ENCODE measurements at regions not wholly inside any gene's neighbourhood (a gene's known extent, or its start where the extent isn't known, plus 50 kb on each side); places are given as distances from the start of the nearest gene placed in this dataset.
A peak's percentile ranks its signal among the peaks of the same experiment; 100 is the strongest.

DNA sequence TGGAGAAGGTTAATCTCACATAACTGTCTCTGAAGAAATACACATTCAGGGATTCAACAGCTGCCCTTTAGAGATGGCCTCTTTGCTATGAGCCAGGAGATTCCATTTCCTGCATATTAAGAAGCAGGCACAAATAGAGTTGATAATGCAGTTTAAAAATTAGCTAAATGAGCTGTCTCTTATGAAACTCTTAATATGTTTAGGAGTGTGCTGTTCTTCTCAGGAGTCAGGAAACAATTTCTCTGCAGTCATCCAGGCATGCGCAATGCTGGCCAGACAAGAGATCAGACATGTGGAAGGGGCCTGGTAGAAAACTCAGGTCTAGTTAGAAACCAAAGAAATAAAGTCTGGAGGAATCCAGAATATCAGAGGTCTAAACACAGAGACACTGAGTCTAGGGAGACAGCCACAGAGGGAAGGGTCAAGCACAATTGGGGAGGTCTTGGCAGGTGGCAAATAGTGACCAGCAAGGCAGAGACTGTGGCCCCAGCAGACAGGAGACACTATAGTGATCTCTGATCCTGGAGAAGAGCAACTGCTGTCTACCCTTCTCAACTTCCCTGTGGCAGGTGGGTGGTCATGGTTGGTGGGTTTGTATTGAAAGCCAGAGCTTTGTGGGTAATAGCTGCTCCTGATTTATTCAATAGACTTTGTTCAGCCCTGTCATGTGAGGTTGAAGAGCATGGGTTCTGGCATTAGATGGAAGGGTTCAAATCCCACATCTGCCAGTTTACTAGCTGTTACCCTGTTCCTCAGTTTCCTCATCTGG, 185.8 kb upstream of the RMST start:
- no peak for DNase-seq

DNA sequence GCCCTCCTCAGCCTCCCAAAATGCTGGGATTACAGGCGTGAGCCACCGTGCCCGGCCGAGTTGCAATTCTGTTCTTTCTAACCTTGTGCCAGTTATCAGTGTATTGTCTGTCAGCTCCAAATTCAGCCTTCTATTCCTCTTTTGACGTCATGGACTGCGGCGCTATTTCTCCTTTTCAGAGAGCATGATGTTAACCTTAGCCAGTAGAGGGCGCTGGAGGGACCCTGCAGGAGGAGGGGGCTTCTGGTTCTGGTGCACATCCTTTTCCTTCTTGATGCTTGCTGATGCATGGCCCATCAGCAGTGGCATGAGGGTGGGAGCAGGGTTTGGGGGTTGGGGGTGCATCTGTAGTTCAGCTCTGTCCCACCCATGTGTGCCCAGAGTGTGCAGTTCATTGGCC, 179.3 kb upstream of the RMST start:
- DNase-seq: no peak

DNA sequence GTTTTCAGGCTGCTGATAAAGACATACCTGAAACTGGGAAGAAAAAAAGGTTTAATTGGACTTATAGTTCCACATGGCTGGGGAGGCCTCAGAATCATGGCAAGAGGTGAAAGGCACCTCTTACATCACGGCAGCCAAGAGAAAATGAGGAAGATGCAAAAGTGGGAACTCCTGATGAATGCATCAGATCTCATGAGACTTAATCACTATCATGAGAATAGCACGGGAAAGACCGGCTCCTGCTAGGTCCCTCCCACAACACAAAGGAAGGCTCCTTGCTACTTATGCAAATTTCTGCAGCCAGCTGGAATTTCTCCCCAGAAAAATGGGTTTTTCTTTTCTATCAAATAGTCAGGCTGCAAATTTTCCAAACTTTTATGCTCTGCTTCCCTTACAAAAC, 174.1 kb upstream of the RMST start:
- no peak for DNase-seq

DNA sequence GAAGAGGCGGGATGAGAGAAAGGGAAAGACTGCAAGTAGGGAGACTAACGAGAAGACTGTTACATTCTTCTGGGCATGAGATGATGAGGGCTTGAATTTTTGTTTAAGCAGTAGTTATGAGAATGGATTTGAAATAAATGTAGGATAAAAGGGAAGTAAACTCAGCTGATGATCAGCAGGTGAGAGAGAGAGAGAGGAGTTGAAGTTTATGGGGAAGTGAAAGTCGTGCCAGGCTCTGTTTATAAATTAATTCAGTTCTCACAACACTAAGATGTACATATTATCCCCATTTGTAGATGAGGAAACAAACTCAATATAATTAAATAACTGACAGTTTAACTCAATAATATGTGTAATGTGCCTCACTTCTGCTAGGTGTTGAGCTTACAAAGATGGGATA, 170.0 kb upstream of the RMST start:
- DNase-seq: no peak

DNA sequence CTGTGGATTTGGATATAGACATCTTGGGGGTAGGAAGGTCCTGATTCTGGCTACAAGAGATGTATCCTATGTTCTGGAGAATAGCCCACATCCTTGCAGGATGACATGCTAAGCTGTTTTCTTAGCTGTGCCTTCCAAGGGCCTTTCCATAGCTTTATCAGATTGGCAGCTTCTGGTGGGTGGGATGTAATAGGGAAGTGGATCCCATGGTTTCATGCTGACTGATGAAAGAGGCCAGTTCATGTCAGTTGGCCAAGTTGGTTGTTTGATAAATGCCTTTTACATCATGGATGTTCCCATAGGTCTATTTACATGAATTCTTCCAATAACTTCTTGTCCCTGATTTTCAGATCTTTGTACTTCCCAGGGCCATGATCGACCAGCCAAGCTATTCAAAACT, 169.1 kb upstream of the RMST start:
- DNase-seq: no peak

DNA sequence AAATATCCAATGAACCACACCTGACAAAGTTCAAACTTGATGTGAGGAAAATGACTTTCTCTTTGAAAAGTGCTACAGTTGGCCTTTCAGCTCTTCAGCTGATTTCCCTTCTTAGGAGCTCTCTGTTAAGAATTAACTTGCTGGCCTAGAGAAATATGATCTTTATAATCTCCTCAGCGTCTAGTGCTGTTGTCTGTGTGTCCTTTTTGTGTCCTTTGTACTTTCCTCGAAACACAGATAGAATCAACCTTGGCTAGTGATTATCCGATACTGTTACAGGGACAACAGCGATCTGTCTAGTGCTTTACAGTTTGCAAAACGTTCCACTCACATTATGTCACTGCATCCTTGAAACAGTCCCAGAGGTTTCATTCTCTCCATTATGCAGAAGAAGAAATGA, 162.8 kb upstream of the RMST start:
- DNase-seq: no peak

DNA sequence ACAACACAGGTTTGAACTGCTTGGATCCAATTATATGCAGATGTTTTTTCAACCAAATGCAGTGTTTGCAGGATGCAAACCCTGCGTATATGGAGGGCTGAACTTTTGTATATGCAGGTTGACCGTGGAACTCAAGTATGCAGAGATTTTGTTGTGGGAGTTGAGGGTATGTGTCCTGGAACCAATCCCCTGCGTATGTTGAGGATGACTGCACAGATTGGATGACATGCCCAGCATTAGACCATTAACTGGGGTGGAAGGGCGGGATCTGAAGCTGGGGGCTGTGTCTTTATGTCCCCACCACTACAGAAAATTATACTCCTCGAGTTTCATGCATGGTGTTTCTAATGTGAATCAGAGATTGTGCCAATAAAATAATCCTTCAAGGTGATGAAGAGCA, 162.2 kb upstream of the RMST start:
- no peak for DNase-seq

DNA sequence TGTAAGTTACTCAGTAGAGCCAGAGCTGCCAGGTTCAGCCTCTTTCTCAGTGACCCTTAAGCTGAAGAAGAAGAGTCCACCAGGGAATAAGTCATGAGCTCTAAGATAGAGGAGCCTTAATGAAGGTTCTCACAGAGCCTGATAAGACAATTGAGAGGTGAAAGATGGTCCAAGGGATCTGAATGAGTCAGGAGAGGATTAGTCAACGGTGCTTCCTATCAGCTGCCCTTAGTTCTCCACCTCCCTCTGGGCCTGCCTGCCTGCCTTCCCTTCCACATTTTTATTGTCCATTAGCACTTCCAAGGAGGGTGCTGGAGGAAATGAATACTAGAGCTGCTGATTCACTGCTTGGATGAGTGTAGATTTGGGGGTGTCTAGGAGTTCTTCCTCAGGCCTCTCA, 161.7 kb upstream of the RMST start:
- DNase-seq: no peak

DNA sequence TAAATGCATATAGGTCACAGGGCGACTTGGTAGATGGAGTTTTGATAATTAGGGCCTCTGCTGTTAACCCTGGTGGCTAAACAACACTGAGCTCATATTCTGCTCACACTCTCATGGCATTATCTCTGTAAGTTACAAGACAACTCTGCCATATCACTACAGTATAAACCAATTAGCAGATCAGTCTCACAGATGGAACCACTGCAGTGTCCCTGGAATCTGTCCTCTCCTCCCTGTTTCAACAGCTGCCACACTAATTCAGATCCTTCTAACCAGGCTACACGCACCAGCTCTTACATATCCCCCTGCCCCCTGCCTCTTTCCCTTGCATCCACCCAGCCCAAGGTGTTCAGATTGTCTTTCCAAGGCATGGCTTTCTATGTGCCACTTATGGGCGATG, 161.0 kb upstream of the RMST start:
- no peak for DNase-seq

DNA sequence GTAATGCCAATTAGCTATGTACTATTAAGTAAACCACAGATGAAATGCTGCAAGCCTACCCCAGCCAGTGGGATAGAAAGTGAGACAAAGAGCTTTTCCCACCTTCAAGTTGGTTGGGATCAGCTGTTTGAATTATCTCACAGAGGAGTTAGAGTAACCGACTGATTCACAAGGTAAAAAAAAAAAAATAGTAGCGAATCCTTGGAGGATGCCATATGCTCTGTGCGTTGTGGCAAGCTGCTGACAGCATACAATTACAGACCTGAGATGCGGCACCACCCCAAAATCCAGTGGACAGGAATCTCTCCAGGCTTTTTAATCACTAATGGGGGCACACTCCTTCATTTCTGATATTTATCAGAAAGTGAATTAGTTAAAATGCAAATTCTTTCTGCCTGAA, 157.0 kb upstream of the RMST start:
- no peak for DNase-seq

DNA sequence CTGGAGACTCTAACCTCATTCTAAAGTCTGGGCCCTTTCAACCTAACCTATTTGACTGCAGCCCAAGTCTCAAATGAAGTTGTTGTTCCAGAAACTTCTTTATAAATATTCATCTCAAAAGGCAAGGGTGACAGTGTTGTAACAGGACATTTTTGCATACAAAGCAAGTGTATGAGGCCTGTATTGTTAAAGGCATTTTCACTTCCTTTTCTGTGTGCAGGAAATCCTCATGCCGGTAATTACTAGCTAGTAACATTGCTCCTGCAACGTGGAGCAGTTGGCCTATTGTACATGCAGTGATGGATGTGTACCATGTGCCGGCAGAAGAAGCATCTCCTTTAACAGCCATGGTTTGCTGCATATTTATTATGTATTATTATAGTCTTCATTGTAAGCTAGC, 156.5 kb upstream of the RMST start:
- no peak for DNase-seq

DNA sequence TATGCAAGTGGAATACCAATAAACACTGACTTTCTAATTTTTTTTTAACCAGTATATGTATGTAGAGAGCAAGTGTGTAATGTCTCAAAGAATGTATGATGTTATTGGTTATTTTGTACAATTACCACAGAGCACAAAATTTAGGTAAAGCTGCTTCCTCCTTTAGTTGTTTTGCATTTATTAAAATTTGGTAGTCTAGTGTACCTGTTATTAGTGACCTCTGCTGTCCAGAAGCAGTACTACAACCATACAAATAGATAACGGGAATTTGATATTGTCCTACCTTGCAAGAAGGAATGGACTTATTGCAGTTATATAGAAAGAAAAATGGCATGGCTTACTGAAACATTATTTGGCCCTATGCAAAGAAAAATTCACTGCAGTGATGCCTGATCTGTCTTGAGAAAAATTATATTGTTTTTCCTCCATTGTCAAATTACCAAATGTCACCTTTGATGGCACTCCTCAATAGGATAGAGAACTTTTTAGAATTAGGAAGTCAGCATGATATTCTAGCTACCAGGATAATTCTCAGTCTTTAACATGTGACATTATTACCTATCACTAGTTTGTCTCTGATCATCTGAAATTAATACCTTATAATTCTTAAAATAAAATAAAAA, 153.9 kb upstream of the RMST start:
- peak; percentile 40 for DNase-seq

DNA sequence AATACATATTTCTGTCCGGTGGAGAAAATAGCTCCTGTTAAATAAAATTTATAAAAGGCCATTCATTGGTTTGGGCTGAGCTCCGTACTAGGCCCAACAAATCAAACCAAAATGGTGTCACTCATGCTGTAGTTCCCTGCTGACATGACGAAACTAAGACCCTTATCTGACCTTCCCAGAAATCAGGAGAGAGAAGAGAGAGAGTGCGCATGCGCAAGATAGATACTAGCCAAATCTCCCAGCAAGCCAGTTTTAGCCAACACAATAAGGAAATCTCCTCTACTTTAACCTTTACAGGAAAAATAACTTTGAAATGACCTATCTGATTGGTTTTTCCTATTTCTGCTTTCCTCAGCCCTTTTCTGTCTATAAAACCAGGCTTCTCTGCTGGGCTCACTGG, 152.7 kb upstream of the RMST start:
- DNase-seq: no peak

DNA sequence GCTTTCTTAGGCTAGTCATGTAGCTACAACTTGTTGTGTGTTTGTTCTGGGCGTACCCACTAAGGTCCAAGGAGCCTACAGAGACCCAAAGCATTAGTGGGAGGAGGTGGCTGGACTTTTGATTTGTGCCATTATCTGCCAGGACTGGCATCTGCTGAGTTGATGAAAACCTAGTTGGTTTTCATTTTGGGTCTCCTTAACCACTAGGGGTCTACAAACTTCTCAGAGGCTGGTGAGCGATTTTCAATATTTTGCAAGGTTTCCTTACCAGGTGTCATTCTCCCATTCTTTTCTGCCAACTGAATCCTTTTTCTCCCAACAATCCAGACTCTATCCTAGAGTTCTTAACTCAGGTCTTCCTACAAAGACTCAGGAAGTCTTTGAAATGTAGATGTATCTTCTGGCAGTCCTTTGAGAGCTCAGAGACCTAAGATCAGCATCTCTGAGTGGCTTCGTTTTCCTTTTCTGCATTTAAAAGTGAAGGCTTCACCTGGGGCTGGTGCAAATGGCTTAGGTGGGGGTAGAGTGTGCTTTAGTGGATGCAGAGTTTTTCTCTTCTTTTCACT, 150.0 kb upstream of the RMST start:
- DNase-seq: no peak

DNA sequence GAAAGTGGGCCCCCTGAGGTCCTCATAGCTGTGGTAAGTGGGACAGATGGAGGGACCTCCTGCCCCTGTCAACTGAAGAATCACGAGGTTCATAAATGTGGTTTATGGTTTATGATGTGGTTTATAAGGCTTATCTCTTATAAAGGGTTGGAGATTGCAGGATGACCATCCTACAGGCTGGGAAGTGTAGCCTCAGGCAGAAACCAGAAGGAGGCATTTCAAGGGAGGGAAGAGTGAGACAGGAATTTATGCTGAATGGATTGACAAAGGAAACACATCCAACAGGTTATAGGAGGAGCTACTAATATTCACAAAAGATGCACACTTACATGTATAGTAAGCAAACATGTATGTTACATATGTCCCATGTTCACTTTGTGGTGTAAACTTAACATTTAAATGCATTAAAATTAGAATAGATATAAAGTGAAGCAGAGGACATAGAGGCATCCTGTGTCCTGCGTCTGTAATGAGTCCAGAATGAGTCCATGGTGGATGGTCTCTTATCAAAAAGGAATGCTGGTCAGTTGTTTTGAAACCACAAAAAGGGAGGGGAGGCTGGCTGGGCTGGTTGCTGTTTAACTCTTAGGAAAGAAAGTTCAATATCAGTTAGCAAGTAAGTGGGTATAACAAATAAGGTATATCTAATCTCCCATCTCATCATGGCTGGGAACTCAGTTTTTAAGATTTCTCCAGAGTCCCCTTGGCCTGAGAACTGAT, 149.0 kb upstream of the RMST start:
- no peak for DNase-seq

DNA sequence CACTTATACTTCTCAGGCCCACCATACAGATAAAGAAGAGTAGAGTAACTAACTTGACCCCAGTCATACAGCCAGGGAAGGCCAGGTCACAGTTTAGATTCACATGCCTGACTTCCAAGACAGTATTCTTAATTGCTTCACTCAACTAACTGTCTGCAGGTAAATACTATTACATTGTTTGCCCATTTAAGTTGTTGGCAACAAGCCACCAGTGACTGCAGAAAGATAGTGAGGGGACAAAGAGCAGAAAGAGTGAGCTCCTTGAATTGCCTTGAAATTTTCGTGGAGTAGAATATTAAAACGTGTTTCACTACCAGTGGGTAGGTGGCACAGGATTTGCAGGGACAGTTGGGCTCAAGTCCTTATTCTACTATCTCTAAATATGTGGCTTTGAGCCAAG, 146.3 kb upstream of the RMST start:
- DNase-seq: no peak

DNA sequence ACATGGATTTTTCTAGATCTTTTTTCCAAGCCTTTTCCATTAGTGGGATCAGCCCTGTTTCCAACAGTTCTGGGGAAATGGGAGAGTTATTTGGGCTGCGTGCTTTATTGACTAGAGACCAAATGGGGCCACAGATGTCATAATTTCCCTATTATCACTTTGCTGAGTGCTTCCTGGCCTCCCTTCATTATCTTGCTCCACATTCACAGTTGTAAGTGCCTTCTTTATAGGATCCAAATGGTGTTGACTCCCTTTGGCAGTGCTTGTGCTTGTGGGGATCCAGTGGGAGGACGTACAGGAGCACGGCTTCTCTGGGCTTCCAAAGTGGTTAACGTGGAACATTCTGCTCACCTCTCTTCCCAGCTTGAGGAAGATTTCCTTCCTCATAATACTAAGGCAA, 141.0 kb upstream of the RMST start:
- DNase-seq: no peak

DNA sequence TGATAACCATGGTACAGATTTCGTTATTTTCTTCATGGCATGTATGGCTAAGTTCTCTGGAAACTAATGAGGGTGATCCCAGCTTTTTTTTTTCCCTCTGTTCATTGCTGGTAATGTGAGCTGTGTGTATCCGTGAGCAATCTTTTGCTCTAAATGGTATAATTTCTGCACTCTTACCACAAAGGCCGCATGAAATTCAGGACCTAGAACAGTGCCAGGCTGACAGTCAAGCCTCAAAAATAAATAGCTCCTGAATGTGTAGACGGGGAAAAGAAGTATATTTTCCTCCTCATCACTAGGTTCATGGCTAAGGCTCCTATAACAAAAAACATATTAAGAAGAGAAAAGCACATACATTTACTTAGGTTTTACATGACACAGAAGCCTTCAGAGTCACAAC, 140.2 kb upstream of the RMST start:
- DNase-seq: no peak

DNA sequence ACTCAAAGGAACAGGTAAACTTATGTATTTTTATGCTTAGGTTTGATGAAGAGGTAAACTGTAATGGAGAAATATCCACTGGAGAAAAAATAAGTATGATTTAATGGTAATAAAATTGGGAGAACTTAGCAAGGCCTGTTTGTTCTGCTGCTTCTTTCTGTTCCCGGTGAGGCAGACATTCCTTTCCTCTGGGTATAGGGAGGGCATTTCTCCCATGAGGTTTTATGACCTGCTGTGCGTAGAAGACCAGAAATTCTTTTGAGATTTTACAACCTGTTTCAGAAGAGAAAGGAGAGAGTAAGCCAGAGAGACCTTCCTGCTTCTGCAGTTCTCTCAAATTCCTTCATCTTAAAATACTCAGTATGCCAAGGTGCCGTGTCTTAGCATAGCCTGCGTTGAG, 139.4 kb upstream of the RMST start:
- DNase-seq: no peak

DNA sequence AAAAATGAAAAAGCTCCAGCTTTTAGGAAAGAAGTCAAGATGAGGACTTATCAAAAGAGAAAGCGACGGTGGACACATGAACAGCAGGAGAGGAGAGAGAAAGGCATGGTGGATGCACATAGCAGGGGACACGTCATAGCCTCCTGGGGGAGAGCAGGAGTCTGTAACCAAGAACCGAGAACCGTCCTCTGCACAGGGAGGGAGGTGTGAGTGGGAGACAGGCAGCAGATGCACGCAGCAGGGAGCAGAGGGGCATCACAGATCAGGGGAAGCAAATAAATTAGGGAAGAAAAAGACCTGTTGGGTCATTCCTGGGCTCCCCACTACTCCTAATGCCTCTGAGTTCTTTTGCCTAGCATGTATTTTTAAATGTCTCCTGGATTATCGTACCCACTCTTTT, 138.1 kb upstream of the RMST start:
- DNase-seq: no peak

DNA sequence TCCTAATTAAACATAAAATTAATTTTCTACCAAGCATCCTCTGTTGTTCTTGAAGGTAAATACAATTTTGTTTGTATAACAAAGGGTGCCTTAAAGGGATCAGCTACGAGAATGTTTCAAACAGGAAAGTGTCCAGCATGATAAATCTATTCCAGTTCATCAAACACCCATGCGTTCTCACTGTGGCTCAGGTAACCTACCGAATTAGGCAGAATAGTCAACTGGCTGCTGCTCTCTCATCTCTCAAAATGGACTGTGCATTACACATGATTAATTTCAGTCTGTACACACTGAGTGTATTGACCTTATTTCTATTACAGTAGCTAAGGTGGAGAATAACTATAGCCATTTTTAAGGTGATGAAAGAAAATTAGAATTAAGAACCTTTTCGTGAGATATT, 127.5 kb upstream of the RMST start:
- DNase-seq: no peak

DNA sequence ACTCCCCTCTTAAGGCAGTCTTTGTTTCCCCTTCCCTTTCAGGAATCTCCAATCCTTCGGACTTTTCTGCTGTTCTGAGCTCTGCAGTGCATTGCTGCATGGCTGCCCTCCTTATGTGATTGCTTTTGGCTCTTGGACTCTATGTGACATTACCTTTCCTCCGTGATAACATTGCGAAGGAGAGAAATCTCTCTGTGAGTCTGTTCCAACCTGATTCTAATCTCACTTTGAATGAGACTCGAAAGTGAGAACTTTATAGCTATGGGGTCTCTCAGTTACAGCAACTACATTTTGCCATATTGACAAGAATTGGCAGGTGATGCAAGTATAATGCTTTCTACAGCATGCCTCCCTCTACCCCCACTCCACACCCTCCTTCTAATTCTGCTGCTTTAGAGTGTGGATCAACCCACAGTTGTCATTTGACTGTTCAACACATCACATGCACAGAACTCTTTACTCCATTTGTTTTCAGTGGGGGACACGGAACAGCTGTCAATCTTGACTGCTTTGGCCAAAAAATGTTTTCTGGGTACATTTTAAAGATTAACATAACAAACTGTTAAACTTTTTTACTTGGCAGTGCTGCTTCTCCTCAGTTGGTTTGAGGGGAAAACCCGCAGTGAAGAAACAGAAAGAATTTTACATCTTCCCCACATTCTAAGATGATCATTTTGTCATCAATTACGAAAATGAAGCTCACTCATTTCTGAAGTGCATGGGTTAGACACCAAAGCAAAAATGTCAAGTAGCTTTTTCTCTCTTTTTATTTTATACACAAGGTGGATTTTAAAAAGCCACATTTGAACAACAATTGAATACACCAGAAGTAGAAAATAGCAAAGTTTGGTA, 125.5 kb upstream of the RMST start:
- DNase-seq: no peak

DNA sequence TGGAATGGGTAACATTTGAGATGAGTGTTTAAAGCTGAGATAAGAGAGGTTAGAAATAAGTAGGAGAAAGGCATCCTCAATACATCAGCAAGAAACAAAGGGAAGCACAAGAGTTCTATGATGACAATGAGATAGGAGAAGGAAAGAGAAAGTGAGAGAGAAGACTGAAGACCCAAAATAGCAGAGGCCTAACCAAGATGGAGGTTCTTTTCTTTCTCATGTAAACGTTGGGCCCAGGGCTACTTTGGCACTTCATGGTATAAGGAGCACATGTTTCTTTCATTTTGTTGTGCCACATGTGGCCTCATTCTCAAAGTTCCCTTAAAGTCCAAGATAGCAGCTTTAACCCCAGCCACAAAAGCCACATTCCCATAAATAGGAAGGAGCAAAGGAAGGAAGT, 120.5 kb upstream of the RMST start:
- DNase-seq: no peak
